GM21723 (cell line): ENCODE measurements at regions not wholly inside any gene's neighbourhood (a gene's known extent, or its start where the extent isn't known, plus 50 kb on each side); places are given as distances from the start of the nearest gene placed in this dataset.

Experiments
- ATAC-seq: cut with Tn5 transposase; IDR thresholded peaks from one replicate; pipeline ENCODE4 v1.9.1; 2021; ENCODE audit warnings: mild to moderate bottlenecking, moderate library complexity; ENCODE audit not compliant: unreplicated experiment

DNA sequence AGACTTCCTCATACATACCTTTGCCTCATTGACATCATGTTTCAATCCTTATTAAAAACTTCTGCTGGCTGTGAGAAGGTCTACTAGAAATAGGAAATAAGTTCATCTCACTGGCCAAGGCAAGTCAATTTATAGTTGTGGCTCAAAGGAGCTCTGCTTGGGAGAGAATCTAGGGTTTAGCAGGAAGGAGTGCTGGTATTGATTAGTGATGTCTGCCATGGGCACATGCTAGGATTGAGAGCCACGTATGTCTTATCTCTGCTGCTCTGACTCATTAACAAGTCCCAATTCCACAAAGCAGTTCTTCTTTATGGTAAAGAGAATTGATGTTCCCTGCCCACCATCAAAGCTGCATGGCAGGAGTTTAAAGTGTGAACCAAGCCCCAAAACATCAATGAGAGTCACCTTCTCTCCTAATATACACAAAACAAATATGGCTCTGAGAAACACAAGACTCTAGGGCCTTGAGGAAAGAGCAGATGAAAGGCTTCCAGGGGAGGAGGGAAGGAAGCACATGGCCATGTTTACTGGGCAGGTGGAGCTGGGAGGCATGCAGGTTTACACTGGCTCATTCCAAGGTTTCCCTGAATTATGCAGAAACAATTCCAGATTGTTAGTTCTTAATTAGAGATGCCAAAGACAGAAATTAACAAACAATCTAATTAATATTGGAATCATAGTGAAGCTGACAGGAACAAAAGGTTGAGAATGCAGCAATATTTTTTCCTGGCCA lies 931.9 kb upstream of the TMEM132C start:
- no peak for ATAC-seq

GRCh38 chr12:127336416-127336815 lies 930.6 kb upstream of the TMEM132C start:
- no peak for ATAC-seq

GRCh38 chr12:127339065-127339464 lies 927.9 kb upstream of the TMEM132C start:
- no peak for ATAC-seq

DNA sequence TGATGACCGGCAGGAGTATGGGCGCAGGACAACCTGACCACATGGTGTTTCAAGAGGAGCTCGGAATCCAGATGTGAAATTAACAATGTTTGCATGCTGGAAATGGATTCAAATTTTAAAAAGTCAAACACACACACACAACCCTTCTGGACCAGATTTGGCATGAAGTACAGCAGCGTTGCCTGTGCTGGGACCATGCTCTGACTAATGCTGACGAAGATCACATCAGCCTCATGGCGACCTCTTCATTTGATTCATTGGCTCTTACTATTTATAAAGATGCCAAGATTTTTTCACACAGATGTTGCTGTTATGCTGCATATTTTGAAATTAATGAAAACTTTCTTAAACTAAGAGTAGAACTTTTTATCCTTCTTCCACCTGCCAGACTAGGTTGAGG lies 926.6 kb upstream of the TMEM132C start:
- no peak for ATAC-seq

GRCh38 chr12:127342861-127343260 lies 924.1 kb upstream of the TMEM132C start:
- no peak for ATAC-seq

DNA sequence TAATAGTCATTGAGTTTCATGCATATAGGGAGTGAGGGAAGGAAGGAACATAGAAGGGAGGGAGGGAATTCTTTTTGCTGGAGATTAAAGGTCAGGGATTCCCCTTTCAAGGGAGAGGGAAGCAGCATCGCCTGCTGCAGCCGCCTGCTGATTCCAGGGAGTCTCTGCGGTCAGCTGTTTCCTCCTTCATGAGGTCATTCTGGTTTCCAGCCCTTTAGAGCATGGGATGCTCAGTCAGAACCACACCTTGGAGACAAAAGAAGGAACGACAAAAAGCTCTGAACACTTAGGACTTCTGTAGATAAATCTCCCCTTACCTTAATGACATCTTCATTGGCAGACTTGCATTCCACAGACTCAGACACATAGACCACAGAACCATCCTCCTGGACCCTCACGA lies 923.0 kb upstream of the TMEM132C start:
- no peak for ATAC-seq

- ATAC-seq: no peak
These were observed 915.4 kb upstream of the TMEM132C start for GRCh38 chr12:127351481-127352010.

DNA sequence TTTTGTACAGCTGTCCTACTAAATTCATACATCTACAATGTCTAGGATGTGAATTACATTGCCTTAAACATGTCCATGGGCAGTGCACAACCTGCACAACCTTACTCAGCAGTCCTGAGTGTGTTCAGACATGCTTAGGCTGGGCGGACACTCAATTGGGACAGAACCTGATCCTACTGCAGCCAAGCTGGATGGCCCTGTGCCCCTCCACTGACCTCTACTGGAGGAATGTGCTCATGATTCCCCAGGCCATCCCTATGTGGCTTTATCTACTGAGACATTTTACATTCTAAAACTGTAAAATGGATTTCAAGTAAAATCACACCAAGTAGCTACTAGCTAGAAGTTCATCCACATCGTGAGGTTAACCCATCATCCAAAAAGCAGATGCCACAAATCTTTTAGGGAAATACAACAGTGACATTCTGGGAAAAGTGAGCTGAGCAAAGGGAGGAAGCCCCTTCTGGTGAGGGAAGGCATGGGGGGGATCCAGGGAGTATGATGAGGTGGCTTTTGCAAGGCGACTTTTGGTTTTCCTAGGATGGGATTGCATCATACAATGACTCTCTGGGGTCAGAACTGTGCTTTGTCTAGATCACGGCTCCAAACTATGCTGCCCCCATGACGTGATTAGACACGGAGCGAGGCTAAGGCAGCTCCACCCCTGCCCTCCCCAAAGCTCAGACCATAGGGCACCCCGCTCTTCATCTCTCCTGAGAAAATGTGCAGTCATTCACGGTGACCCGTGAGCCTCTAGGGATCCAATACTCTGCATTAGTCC lies 911.7 kb upstream of the TMEM132C start:
- ATAC-seq: no peak

- ATAC-seq: no peak
These were observed 908.1 kb upstream of the TMEM132C start for GRCh38 chr12:127358888-127359287.

- no peak for ATAC-seq
These were observed 906.4 kb upstream of the TMEM132C start for GRCh38 chr12:127360580-127360979.

- ATAC-seq: no peak
These were observed 904.8 kb upstream of the TMEM132C start for GRCh38 chr12:127362121-127362520.

- no peak for ATAC-seq
These were observed 903.6 kb upstream of the TMEM132C start for GRCh38 chr12:127363392-127363791.

GRCh38 chr12:127373559-127373958 lies 893.4 kb upstream of the TMEM132C start:
- no peak for ATAC-seq

- ATAC-seq: no peak
These were observed 892.5 kb upstream of the TMEM132C start for GRCh38 chr12:127374447-127374846.

DNA sequence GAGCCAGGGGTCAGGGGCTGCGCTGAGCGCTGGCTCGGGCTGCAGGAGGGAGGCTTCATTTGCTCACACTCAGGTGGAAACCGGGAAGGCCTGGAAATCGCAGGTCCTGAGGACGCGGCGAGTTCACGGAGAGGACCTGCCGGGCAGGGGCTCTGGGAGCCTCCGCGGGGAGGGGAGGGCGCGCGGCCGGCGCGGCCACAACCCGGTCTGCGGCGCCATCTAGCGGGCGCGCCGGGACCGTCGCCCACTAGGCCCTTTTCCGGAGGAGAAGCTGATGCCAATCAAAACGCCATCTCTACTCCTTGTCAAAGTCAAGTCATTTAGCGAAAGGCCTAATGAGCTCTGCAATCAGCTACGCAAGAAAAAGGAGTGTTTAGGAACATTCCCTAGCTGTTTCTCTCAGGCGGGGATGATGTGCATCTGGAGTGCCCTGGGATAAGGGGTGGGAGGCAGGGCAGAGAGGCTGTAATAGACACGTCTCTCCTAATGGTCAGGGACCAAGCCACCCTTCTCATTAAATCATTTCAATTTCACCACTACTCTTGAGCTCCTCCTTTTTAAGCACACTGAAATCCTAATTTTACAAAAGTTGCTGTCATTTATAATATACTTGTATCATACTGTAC lies 885.8 kb upstream of the TMEM132C start:
- no peak for ATAC-seq

- no peak for ATAC-seq
These were observed 885.3 kb upstream of the TMEM132C start for GRCh38 chr12:127381681-127382080.

- ATAC-seq: no peak
These were observed 883.7 kb upstream of the TMEM132C start for GRCh38 chr12:127383281-127383680.

DNA sequence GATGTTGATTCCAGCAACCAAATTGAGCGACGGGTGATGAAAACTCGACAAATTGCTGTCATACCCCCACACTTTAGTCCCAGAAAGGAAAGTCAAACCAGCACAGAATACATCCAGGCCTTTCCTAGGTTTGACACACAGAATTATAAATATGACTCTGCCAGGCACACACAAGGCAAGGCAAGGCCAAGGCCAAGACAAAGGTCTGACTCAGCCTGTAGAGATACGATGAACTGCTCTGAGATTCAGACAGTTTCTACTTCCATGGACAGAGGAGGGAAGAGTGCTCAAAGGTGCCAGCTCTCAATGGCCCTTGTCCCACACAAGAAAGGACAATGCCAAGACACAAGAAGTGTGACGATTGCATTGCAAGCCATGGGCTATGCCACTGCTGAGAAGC lies 880.2 kb upstream of the TMEM132C start:
- ATAC-seq: no peak

GRCh38 chr12:127388985-127389384 lies 878.0 kb upstream of the TMEM132C start:
- ATAC-seq: no peak

GRCh38 chr12:127389923-127390322 lies 877.0 kb upstream of the TMEM132C start:
- no peak for ATAC-seq

GRCh38 chr12:127393465-127393864 lies 873.5 kb upstream of the TMEM132C start:
- no peak for ATAC-seq

DNA sequence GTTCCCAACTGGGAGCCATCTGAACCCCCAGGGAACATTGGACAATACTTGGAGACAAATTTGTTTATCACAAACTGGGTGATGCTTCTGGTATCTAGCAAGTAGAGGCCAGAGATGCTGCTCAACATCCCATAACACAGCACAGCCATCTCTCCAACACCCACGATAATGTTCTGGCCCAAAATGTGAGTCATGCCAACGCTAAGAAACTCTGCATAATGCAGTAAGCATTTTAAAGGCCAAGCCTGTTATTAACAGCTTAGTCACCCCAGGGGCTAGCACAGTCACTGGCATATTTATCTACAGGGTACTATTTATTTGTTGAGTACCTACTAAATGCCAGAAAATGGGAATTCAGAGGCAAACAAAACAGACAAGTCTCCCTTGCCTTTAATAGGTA lies 873.1 kb upstream of the TMEM132C start:
- no peak for ATAC-seq
